Body of pancreas (tissue), 4 donors: ENCODE measurements at regions not wholly inside any gene's neighbourhood (a gene's known extent, or its start where the extent isn't known, plus 50 kb on each side); places are given as distances from the start of the nearest gene placed in this dataset.
"Not testable (repeated sequence)": the region's sequence is repeated elsewhere in the genome, so short reads cannot be mapped to it uniquely, and the experiment has no call there.

Experiments
- ATAC-seq: fragments of 150-250 bp; one replicate; pipeline ENCODE4 v1.9.1; 2016
- DNase-seq, 4 donors: peaks; one replicate each; pipeline ENCODE4 v3.0.0-alpha.2; 2019
- H3K27ac ChIP-seq, 4 donors: fragments of 200-600 bp; sonication (generic); 1 replicate in 3 of 4; 2 replicates in 1 of 4; pipeline versions ENCODE4 v1.5.1 to v1.6.1; 2016 to 2019; ENCODE audit warnings: mild to moderate bottlenecking in 1 of 4, mixed read lengths in 1 of 4, moderate library complexity in 1 of 4
- H3K27me3 ChIP-seq, 2 donors: fragments of 200-600 bp; sonication (generic); one replicate each; pipeline ENCODE4 v1.6.0; 2016; ENCODE audit warnings: mild to moderate bottlenecking in 1 of 2
- H3K36me3 ChIP-seq, 2 donors: fragments of 200-600 bp; sonication (generic); replicated peaks in 1 of 2; 2 replicates each; pipeline ENCODE4 v1.5.1; 2016; ENCODE audit warnings: low read depth in 2 of 2; ENCODE audit not compliant: insufficient read depth in 1 of 2
- H3K4me1 ChIP-seq: fragments of 200-600 bp; sonication (generic); one replicate; pipeline ENCODE4 v1.6.0; 2016
- H3K4me3 ChIP-seq, 2 donors: fragments of 200-600 bp; sonication (generic); 1 replicate in 1 of 2; 2 replicates in 1 of 2; pipeline ENCODE4 v1.5.1; 2016 to 2019
- H3K9me3 ChIP-seq, 3 donors: fragments of 200-600 bp; sonication (generic); 1 replicate in 2 of 3; 2 replicates in 1 of 3; pipeline ENCODE4 v1.5.1; 2016
- CTCF ChIP-seq, 7 experiments: fragments of 450-650 bp in 4 of 7; fragments of 200-600 bp in 3 of 7; sonication (generic) in 3 of 7; IDR thresholded peaks; one replicate each; pipeline ENCODE4 v1.5.1; 2016 to 2019; ENCODE audit warnings: antibody characterized with exemption in 7 of 7
- POLR2A ChIP-seq, 3 donors: fragments of 450-650 bp; IDR thresholded peaks; one replicate each; pipeline ENCODE4 v1.6.1; 2016; ENCODE audit warnings: antibody characterized with exemption in 3 of 3, mild to moderate bottlenecking in 2 of 3
- WGBS, 2 donors: methylation state at CpG; one replicate each; pipeline ENCODE4 v1.1.5; 2017; 5-methylcytosine and 5-hydroxymethylcytosine counted together
- intact Hi-C: fragments of 100-400 bp; cut with DNase I; formaldehyde crosslinking; loops from one replicate; pipeline ENCODE4 v1.15.1; 2023

DNA sequence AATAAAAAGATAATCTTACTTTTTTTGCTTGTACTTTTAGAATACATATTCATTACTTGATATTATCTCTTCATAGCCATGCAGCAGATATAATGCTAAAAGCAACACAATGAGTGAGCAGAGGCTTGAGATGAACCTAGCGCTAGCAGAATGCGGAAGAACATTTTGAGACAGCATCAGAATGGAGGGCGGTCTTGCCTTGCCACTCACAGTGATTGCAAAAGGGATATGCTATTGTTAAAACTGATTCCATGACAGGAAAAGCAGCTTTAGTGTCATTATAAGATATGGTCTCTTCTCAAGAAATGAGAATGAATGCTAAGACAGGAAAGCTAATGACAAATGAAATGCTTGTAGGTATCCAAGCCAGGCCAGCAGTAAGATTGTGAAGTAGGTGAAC lies 200.0 kb upstream of the GJE1 start:
- H3K9me3 ChIP-seq: no peaks in the 10 kb centered on the region
- WGBS, 2 donors: 55 to 70% methylated on average over 3 of the region's 3 CpGs
- no peak for ATAC-seq
- H3K4me3 ChIP-seq: no peak overlapping the region
- no peaks in the 10 kb centered on the region for H3K36me3 ChIP-seq
- H3K4me1 ChIP-seq: no peaks in the 10 kb centered on the region
- intact Hi-C loops: no loop called here
- H3K27me3 ChIP-seq: no peaks in the 10 kb centered on the region
- DNase-seq: no peak
- TF ChIP-seq POLR2A (IDR thresholded peaks at IDR 0.05) (no peak), CTCF (IDR thresholded peaks at IDR 0.05) (no peak)
- no peak overlapping the region for H3K27ac ChIP-seq

DNA sequence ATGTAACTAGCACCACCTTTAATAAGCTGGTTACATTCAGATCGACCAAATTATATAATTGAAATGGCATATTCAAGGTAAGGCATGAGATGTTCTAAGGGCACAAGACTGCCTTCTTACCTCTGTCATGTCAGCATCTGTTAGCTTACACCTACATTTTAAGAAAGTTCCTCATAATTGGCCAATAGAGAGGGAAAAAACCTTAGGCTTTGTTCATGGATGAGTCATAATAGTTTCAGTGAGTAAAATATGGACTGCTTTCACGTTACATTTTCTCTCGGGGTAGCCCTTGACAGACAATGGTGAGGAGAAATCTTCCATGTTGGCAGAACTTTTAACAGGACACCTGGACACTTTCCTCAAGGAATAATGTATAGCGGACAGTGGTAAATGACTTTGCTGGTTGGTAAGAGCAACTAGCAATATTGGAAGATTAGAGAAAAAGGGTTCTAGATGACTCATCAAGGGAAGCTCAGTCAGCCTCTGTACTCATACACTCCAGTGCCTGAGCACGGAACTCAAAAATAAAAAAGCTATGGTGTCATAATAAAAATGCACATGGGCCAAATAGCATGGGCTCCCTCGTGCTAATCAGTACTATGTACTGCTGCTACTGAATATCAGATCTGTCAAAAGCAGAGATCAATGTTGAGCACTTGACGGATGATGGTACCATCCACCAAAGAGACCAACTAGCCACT lies 206.4 kb upstream of the GJE1 start:
- H3K36me3 ChIP-seq, H3K27ac ChIP-seq, H3K9me3 ChIP-seq, H3K4me3 ChIP-seq, intact Hi-C loops, H3K27me3 ChIP-seq, H3K4me1 ChIP-seq, DNase-seq, ATAC-seq: not testable (repeated sequence)
- 43 to 57% methylated on average over 4 of the region's 7 CpGs for WGBS, 2 donors

DNA sequence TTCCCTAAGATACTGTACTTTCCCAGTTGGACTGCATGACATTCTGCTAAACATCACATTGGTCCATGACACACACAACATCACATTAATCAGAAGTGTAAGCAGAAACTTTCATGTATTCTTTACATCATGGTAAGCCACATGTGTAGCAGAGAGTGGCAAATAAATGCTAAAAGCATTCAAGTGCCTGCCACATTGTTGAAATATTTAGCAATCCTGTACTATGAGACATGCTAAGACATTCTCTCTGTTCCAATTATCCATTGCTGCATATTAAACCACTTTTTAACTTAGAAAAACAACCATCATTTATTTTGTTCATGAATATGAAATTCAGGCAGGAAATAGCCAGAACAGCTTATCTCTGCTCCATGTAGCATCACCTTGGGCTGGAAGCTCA lies 207.7 kb upstream of the GJE1 start:
- no peak for DNase-seq
- intact Hi-C loops: no loop called here

GRCh38 chr6:141922898-141923297 lies 209.8 kb upstream of the GJE1 start:
- no peak for ATAC-seq
- Histone ChIP-seq H3K9me3 (no peaks in the 10 kb centered on the region), H3K4me1 (no peaks in the 10 kb centered on the region), H3K36me3 (no peaks in the 10 kb centered on the region), H3K27me3 (no peaks in the 10 kb centered on the region), H3K27ac (no peak overlapping the region), H3K4me3 (no peak overlapping the region)
- DNase-seq: no peak
- TF ChIP-seq POLR2A (IDR thresholded peaks at IDR 0.05): no peak
- TF ChIP-seq CTCF (IDR thresholded peaks at IDR 0.05): no peak
- intact Hi-C loops: no loop called here
- 65 to 66% methylated on average over 2 of the region's 2 CpGs for WGBS, 2 donors

More for the DNA sequence above, 207.7 kb upstream of the GJE1 start:
- Histone ChIP-seq H3K27ac (no peak overlapping the region), H3K4me3 (no peak overlapping the region), H3K36me3 (no peaks in the 10 kb centered on the region), H3K9me3 (no peaks in the 10 kb centered on the region), H3K4me1 (no peaks in the 10 kb centered on the region), H3K27me3 (no peaks in the 10 kb centered on the region)
- ATAC-seq: no peak
- TF ChIP-seq CTCF (IDR thresholded peaks at IDR 0.05) (no peak), POLR2A (IDR thresholded peaks at IDR 0.05) (no peak)

DNA sequence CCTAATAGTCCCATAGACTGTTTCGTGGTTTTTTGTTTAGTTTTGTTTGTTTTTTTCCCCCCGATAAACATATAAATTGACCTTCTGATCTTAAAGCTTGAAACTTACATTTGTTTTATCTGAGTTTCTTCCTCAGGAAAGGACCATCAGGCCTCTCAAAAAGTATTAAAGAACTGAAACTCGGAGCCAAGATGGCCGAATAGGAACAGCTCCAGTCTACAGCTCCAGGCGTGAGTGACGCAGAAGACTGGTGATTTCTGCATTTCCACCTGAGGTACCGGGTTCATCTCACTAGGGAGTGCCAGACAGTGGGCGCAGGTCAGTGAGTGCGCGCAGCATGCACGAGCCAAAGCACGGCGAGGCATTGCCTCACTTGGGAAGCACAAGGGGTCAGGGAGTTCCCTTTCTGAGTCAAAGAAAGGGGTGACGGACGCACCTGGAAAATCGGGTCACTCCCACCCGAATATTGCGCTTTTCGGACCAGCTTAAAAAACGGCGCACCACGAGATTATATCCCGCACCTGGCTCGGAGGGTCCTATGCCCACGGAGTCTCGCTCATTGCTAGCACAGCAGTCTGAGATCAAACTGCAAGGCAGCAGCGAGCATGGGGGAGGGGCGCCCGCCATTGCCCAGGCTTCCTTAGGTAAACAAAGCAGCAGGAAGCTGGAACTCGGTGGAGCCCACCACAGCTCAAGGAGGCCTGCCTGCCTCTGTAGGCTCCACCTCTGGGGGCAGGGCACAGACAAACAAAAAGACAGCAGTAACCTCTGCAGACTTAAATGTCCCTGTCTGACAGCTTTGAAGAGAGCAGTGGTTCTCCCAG lies 215.8 kb upstream of the GJE1 start:
- H3K27me3 ChIP-seq, DNase-seq, H3K4me1 ChIP-seq, ATAC-seq, H3K27ac ChIP-seq, intact Hi-C loops, H3K36me3 ChIP-seq, H3K4me3 ChIP-seq, H3K9me3 ChIP-seq: not testable (repeated sequence)
- 71 to 83% methylated on average over 23 to 28 of the region's 30 CpGs for WGBS, 2 donors
